ENCODE measurements at regions not wholly inside any gene's neighbourhood (a gene's known extent, or its start where the extent isn't known, plus 50 kb on each side); places are given as distances from the start of the nearest gene placed in this dataset.
A peak's percentile ranks its signal among the peaks of the same experiment; 100 is the strongest.

DNA sequence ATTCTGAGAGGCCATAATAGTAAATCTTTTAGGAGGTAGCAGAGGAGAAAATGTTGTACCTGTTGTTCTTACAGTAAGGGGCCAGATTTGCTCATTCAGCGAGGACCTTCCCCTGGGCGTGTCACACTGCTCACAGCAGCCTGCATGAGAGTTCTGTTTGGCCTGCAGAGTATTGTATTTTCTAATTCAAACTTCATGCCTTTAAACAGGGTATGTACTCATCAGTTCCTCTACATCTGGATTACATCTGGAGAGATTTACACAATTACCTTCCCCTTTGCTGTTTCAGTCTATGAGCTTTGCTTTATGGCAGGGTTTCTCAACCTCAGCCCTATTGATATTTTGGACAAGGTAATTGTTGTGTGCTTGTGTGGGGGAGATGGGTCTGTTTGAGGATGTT lies 170.9 kb upstream of the STK32A start:
- no peaks in the 10 kb centered on the region for H3K27me3 ChIP-seq
- 36 to 54% (median 48%) methylated on average over 2 of the region's 2 CpGs for WGBS, 5 donors
- no peak overlapping the region for H3K27ac ChIP-seq
- H3K4me1 ChIP-seq, result no peaks in the 10 kb centered on the region
- intact Hi-C loops (cut with DNase I; ENCODE audit: low total_unique reads), result no loop called here
- H3K4me3 ChIP-seq, result no peak overlapping the region
- TF ChIP-seq, protein P1, sequence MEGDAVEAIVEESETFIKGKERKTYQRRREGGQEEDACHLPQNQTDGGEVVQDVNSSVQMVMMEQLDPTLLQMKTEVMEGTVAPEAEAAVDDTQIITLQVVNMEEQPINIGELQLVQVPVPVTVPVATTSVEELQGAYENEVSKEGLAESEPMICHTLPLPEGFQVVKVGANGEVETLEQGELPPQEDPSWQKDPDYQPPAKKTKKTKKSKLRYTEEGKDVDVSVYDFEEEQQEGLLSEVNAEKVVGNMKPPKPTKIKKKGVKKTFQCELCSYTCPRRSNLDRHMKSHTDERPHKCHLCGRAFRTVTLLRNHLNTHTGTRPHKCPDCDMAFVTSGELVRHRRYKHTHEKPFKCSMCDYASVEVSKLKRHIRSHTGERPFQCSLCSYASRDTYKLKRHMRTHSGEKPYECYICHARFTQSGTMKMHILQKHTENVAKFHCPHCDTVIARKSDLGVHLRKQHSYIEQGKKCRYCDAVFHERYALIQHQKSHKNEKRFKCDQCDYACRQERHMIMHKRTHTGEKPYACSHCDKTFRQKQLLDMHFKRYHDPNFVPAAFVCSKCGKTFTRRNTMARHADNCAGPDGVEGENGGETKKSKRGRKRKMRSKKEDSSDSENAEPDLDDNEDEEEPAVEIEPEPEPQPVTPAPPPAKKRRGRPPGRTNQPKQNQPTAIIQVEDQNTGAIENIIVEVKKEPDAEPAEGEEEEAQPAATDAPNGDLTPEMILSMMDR (IDR thresholded peaks at IDR 0.05), result no peak
- TF ChIP-seq EP300 (IDR thresholded peaks at IDR 0.05), result no peak
- no peak for TF ChIP-seq POLR2AphosphoS5 (IDR thresholded peaks at IDR 0.05)
- TF ChIP-seq POLR2A (IDR thresholded peaks at IDR 0.05), result no peak
- H3K36me3 ChIP-seq, result no peaks in the 10 kb centered on the region
- DNase-seq, result peak in 1 of 2 donors; percentile 9
- H3K9me3 ChIP-seq, result no peaks in the 10 kb centered on the region

- H3K36me3 ChIP-seq, result no peaks in the 10 kb centered on the region
- no peak for TF ChIP-seq POLR2A (IDR thresholded peaks at IDR 0.05)
- no peak for TF ChIP-seq POLR2AphosphoS5 (IDR thresholded peaks at IDR 0.05)
- TF ChIP-seq, protein P1 (IDR thresholded peaks at IDR 0.05), result no peak
- no peak for TF ChIP-seq EP300 (IDR thresholded peaks at IDR 0.05)
- DNase-seq, result no peak
- WGBS, 5 donors, result 59 to 93% (median 88%) methylated on average over 1 of the region's 1 CpG
- intact Hi-C loops (cut with DNase I; ENCODE audit: low total_unique reads), result no loop called here
- no peaks in the 10 kb centered on the region for H3K4me1 ChIP-seq
- H3K27ac ChIP-seq, result no peak overlapping the region
- H3K9me3 ChIP-seq, result no peaks in the 10 kb centered on the region
- no peak overlapping the region for H3K4me3 ChIP-seq
- H3K27me3 ChIP-seq, result no peaks in the 10 kb centered on the region
Measured at GRCh38 chr5:147065071-147065470, 169.8 kb upstream of the STK32A start.

DNA sequence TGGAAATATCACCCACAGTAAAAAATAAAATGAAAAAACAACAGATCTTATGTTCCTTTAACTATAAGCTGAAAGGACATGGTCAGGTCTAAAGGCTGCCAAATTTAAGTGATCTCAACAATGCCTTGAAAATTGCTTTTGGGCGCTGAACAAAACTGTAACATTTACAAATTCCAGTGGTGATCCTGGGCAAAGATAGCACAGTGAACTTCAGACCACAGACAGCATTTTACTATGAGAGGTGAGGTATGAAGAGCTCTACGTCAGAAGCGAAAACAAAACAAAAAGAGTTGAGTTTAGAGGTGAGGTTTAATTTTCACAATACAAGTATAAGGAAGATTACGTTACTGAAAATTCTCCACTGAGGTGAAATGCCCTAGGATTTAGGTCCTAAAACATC lies 165.8 kb upstream of the STK32A start:
- 77 to 86% (median 83%) methylated on average over 4 of the region's 4 CpGs for WGBS, 5 donors

GRCh38 chr5:147072622-147073021 lies 162.2 kb upstream of the STK32A start:
- Histone ChIP-seq H3K4me3 (no peak overlapping the region), H3K4me1 (peaks cover 0 to 16% (median 8%) of the 10 kb centered on the region in 4 donors), H3K9me3 (no peaks in the 10 kb centered on the region), H3K36me3 (no peaks in the 10 kb centered on the region), H3K27ac (peak overlapping the region; percentile 43 to 83 (median 75)), H3K27me3 (no peaks in the 10 kb centered on the region)
- peak; percentile 65 to 69 for DNase-seq
- TF ChIP-seq POLR2A (IDR thresholded peaks at IDR 0.05) (no peak), POLR2AphosphoS5 (IDR thresholded peaks at IDR 0.05) (no peak), EP300 (IDR thresholded peaks at IDR 0.05) (no peak)
- TF ChIP-seq, protein P1 (IDR thresholded peaks at IDR 0.05), result no peak
- intact Hi-C loops (cut with DNase I; ENCODE audit: low total_unique reads), result no loop called here
- 8 to 37% (median 29%) methylated on average over 2 of the region's 2 CpGs for WGBS, 5 donors

More for the DNA sequence above, 165.8 kb upstream of the STK32A start:
- TF ChIP-seq, protein P1 (IDR thresholded peaks at IDR 0.05), result no peak
- TF ChIP-seq POLR2A (IDR thresholded peaks at IDR 0.05), result no peak
- TF ChIP-seq EP300 (IDR thresholded peaks at IDR 0.05), result no peak
- no peak for TF ChIP-seq POLR2AphosphoS5 (IDR thresholded peaks at IDR 0.05)
- no peak overlapping the region for H3K4me3 ChIP-seq
- H3K9me3 ChIP-seq, result no peaks in the 10 kb centered on the region
- H3K27me3 ChIP-seq, result no peaks in the 10 kb centered on the region
- intact Hi-C loops (cut with DNase I; ENCODE audit: low total_unique reads), result no loop called here
- H3K27ac ChIP-seq, result no peak overlapping the region
- H3K4me1 ChIP-seq, result peaks cover 0 to 15% (median 8%) of the 10 kb centered on the region in 4 donors
- no peak for DNase-seq
- no peaks in the 10 kb centered on the region for H3K36me3 ChIP-seq

Data from stomach (tissue), 8 donors.